ENCODE measurements at regions not wholly inside any gene's neighbourhood (a gene's known extent, or its start where the extent isn't known, plus 50 kb on each side); places are given as distances from the start of the nearest gene placed in this dataset.

GRCh38 chr6:115360602-115361325, 699.9 kb downstream of the FRK start:
- TF ChIP-seq CTCF (IDR thresholded peaks at IDR 0.05; ENCODE audit: low read length), result no peak
- TF ChIP-seq EZH2 (IDR thresholded peaks at IDR 0.05; ENCODE audit: borderline replicate concordance, low read length), result no peak

Measured in OCI-LY1 (cell line).